ENCODE measurements at regions not wholly inside any gene's neighbourhood (a gene's known extent, or its start where the extent isn't known, plus 50 kb on each side); places are given as distances from the start of the nearest gene placed in this dataset.

- CTCF ChIA-PET = interaction anchor here (0.6 kb wide), 1 partner anchor 17 kb away, joined by 3 read pairs; no protein-coding TSS in a partner anchor
- POLR2A ChIA-PET = no interaction called here
- no peaks in the 10 kb centered on the region for H3K9me3 ChIP-seq (ENCODE audit: control insufficient read depth, insufficient read depth, low read depth, low read length)
- H3K4me1 ChIP-seq (ENCODE audit: control insufficient read depth, insufficient read depth, low read length) = no peaks in the 10 kb centered on the region
- no peak overlapping the region for H3K27ac ChIP-seq (ENCODE audit: extremely low read depth, low read depth, low read length)
- no peaks in the 10 kb centered on the region for H3K36me3 ChIP-seq (ENCODE audit: control insufficient read depth in 2 of 2, insufficient read depth in 1 of 2, low read length in 2 of 2)
- TF ChIP-seq ZNF623 (tag by site-specific recombination; IDR thresholded peaks at IDR 0.05) = no peak
- TF ChIP-seq ZFP37 (tag by site-specific recombination; IDR thresholded peaks at IDR 0.05) = no peak
- TF ChIP-seq ZNF560 (tag by site-specific recombination; IDR thresholded peaks at IDR 0.05; ENCODE audit: borderline replicate concordance) = no peak
- TF ChIP-seq, protein P1, sequence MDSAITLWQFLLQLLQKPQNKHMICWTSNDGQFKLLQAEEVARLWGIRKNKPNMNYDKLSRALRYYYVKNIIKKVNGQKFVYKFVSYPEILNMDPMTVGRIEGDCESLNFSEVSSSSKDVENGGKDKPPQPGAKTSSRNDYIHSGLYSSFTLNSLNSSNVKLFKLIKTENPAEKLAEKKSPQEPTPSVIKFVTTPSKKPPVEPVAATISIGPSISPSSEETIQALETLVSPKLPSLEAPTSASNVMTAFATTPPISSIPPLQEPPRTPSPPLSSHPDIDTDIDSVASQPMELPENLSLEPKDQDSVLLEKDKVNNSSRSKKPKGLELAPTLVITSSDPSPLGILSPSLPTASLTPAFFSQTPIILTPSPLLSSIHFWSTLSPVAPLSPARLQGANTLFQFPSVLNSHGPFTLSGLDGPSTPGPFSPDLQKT (IDR thresholded peaks at IDR 0.05; ENCODE audit: borderline replicate concordance, low read depth, low read length) = no peak
- no peak for TF ChIP-seq ZSCAN16 (tag by site-specific recombination; IDR thresholded peaks at IDR 0.05)
- no peak for TF ChIP-seq ZNF670 (tag by site-specific recombination; IDR thresholded peaks at IDR 0.05; ENCODE audit: low read depth)
- no peak for TF ChIP-seq HIC1 (tag by site-specific recombination; IDR thresholded peaks at IDR 0.05)
- TF ChIP-seq ZNF324 (tag by site-specific recombination; IDR thresholded peaks at IDR 0.05) = no peak
- TF ChIP-seq REPIN1 (tag by site-specific recombination; IDR thresholded peaks at IDR 0.05; ENCODE audit: low read depth) = no peak
- TF ChIP-seq EGR2 (tag by site-specific recombination; IDR thresholded peaks at IDR 0.05; ENCODE audit: low read depth) = no peak
- TF ChIP-seq, protein P2, sequence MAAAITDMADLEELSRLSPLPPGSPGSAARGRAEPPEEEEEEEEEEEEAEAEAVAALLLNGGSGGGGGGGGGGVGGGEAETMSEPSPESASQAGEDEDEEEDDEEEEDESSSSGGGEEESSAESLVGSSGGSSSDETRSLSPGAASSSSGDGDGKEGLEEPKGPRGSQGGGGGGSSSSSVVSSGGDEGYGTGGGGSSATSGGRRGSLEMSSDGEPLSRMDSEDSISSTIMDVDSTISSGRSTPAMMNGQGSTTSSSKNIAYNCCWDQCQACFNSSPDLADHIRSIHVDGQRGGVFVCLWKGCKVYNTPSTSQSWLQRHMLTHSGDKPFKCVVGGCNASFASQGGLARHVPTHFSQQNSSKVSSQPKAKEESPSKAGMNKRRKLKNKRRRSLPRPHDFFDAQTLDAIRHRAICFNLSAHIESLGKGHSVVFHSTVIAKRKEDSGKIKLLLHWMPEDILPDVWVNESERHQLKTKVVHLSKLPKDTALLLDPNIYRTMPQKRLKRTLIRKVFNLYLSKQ (tag by site-specific recombination; IDR thresholded peaks at IDR 0.05; ENCODE audit: borderline replicate concordance) = no peak
- TF ChIP-seq ZNF548 (tag by site-specific recombination; IDR thresholded peaks at IDR 0.05) = no peak
- TF ChIP-seq OVOL3 (tag by site-specific recombination; IDR thresholded peaks at IDR 0.05) = no peak
- no peak for TF ChIP-seq ZXDB (tag by site-specific recombination; IDR thresholded peaks at IDR 0.05)
- no peak for TF ChIP-seq GFI1B (tag by site-specific recombination; IDR thresholded peaks at IDR 0.05)
- TF ChIP-seq MEIS1 (CRISPR knock-in tag; IDR thresholded peaks at IDR 0.05; ENCODE audit: borderline replicate concordance) = no peak
- TF ChIP-seq ZNF335 (tag by site-specific recombination; conservative IDR thresholded peaks at IDR 0.05) = no peak
- no peak for TF ChIP-seq ZNF391 (tag by site-specific recombination; IDR thresholded peaks at IDR 0.05; ENCODE audit: borderline replicate concordance, low read depth)
- no peak for TF ChIP-seq ZEB2 (tag by site-specific recombination; IDR thresholded peaks at IDR 0.05)
- TF ChIP-seq ZNF645 (tag by site-specific recombination; IDR thresholded peaks at IDR 0.05) = no peak
- no peak overlapping the region for H3K4me3 ChIP-seq (ENCODE audit: low read depth, low read length)
Observed at GRCh38 chr10:71004176-71005075, 116.1 kb upstream of the PCBD1 start.

Data from HEK293 (cell line).